Osteoblast (primary cell): ENCODE measurements at regions not wholly inside any gene's neighbourhood (a gene's known extent, or its start where the extent isn't known, plus 50 kb on each side); places are given as distances from the start of the nearest gene placed in this dataset.

Experiments used
- DNase-seq: peaks from one replicate; pipeline ENCODE4 v3.0.0; 2011; ENCODE audit warnings: low spot score, mixed read lengths; ENCODE audit not compliant: insufficient read length; ENCODE audit errors: missing footprints
- H2AFZ ChIP-seq: 2 replicates; pipeline ENCODE4 v1.6.0; 2011; ENCODE audit warnings: mild to moderate bottlenecking, low read length
- H3K27ac ChIP-seq: 2 replicates; pipeline ENCODE4 v1.5.1; 2011; ENCODE audit warnings: mild to moderate bottlenecking, low read depth, low read length, moderate library complexity
- H3K27me3 ChIP-seq: 2 replicates; pipeline ENCODE4 v1.6.0; 2012; ENCODE audit warnings: mild to moderate bottlenecking, control low read depth, inconsistent platforms, low read length, moderate library complexity; ENCODE audit not compliant: insufficient read depth
- H3K36me3 ChIP-seq: 2 replicates; pipeline ENCODE4 v1.5.1; 2011; ENCODE audit warnings: mild to moderate bottlenecking, low read length, control low read depth, moderate library complexity; ENCODE audit not compliant: insufficient read depth
- H3K4me1 ChIP-seq: 2 replicates; pipeline ENCODE4 v1.5.1; 2011; ENCODE audit warnings: mild to moderate bottlenecking, low read length, control low read depth, moderate library complexity; ENCODE audit not compliant: insufficient read depth
- H3K4me2 ChIP-seq: 2 replicates; pipeline ENCODE4 v1.6.0; 2011; ENCODE audit warnings: mild to moderate bottlenecking, low read length; ENCODE audit not compliant: insufficient read depth
- H3K4me3 ChIP-seq: fragments of 200-600 bp; sonication (generic); 3 replicates; pipeline ENCODE4 v1.5.1; 2012; ENCODE audit warnings: mild to moderate bottlenecking, low read length, inconsistent platforms; ENCODE audit not compliant: insufficient read depth
- H3K79me2 ChIP-seq: 2 replicates; pipeline ENCODE4 v1.6.0; 2012; ENCODE audit warnings: mild to moderate bottlenecking, low read length, control low read depth, inconsistent platforms; ENCODE audit not compliant: insufficient read depth
- H3K9me3 ChIP-seq: 2 replicates; pipeline ENCODE4 v1.5.1; 2011; ENCODE audit warnings: low read depth, low read length, control low read depth
- H4K20me1 ChIP-seq: 2 replicates; pipeline ENCODE4 v1.6.0; 2012; ENCODE audit warnings: mild to moderate bottlenecking, low read length, control low read depth; ENCODE audit not compliant: insufficient read depth
- CTCF ChIP-seq: IDR thresholded peaks from 2 replicates; pipeline ENCODE4 v1.5.1; 2011; ENCODE audit warnings: mild to moderate bottlenecking, low read depth, low read length, moderate library complexity; ENCODE audit errors: extremely low read depth

GRCh38 chr1:34378968-34379856 lies 202.5 kb downstream of the C1orf94 start:
- no peak overlapping the region for H2AFZ ChIP-seq
- no peak overlapping the region for H3K4me2 ChIP-seq
- H4K20me1 ChIP-seq: no peaks in the 10 kb centered on the region
- TF ChIP-seq CTCF: no peak
- no peaks in the 10 kb centered on the region for H3K79me2 ChIP-seq
- DNase-seq: no peak
- H3K9me3 ChIP-seq: no peaks in the 10 kb centered on the region
- H3K36me3 ChIP-seq: no peaks in the 10 kb centered on the region
- H3K4me3 ChIP-seq: no peak overlapping the region
- H3K27me3 ChIP-seq: no peaks in the 10 kb centered on the region
- no peak overlapping the region for H3K27ac ChIP-seq
- H3K4me1 ChIP-seq: no peaks in the 10 kb centered on the region

- no peak overlapping the region for H3K4me2 ChIP-seq
- no peaks in the 10 kb centered on the region for H4K20me1 ChIP-seq
- H3K9me3 ChIP-seq: no peaks in the 10 kb centered on the region
- no peaks in the 10 kb centered on the region for H3K27me3 ChIP-seq
- DNase-seq: no peak
- H3K27ac ChIP-seq: no peak overlapping the region
- H3K4me3 ChIP-seq: no peak overlapping the region
- no peaks in the 10 kb centered on the region for H3K36me3 ChIP-seq
- no peaks in the 10 kb centered on the region for H3K79me2 ChIP-seq
- no peak overlapping the region for H2AFZ ChIP-seq
- no peaks in the 10 kb centered on the region for H3K4me1 ChIP-seq
- TF ChIP-seq CTCF: no peak
Observed at GRCh38 chr1:34379911-34380310, 203.2 kb downstream of the C1orf94 start.

GRCh38 chr1:34380526-34381124 lies 203.9 kb downstream of the C1orf94 start:
- no peaks in the 10 kb centered on the region for H3K27me3 ChIP-seq
- no peaks in the 10 kb centered on the region for H3K4me1 ChIP-seq
- no peaks in the 10 kb centered on the region for H4K20me1 ChIP-seq
- H3K4me2 ChIP-seq: no peak overlapping the region
- TF ChIP-seq CTCF: no peak
- no peak overlapping the region for H3K27ac ChIP-seq
- no peak for DNase-seq
- H3K4me3 ChIP-seq: no peak overlapping the region
- H3K36me3 ChIP-seq: no peaks in the 10 kb centered on the region
- H2AFZ ChIP-seq: no peak overlapping the region
- no peaks in the 10 kb centered on the region for H3K9me3 ChIP-seq
- H3K79me2 ChIP-seq: no peaks in the 10 kb centered on the region

- no peak for TF ChIP-seq CTCF
- no peak overlapping the region for H3K4me2 ChIP-seq
- no peak overlapping the region for H3K4me3 ChIP-seq
- DNase-seq: no peak
- H3K9me3 ChIP-seq: no peaks in the 10 kb centered on the region
- H3K79me2 ChIP-seq: no peaks in the 10 kb centered on the region
- no peaks in the 10 kb centered on the region for H3K4me1 ChIP-seq
- no peak overlapping the region for H3K27ac ChIP-seq
- no peaks in the 10 kb centered on the region for H4K20me1 ChIP-seq
- no peaks in the 10 kb centered on the region for H3K36me3 ChIP-seq
- H2AFZ ChIP-seq: no peak overlapping the region
- no peaks in the 10 kb centered on the region for H3K27me3 ChIP-seq
Observed at GRCh38 chr1:34389974-34390373, 213.3 kb downstream of the C1orf94 start.
